ENCODE measurements at regions not wholly inside any gene's neighbourhood (a gene's known extent, or its start where the extent isn't known, plus 50 kb on each side); places are given as distances from the start of the nearest gene placed in this dataset.

DNA sequence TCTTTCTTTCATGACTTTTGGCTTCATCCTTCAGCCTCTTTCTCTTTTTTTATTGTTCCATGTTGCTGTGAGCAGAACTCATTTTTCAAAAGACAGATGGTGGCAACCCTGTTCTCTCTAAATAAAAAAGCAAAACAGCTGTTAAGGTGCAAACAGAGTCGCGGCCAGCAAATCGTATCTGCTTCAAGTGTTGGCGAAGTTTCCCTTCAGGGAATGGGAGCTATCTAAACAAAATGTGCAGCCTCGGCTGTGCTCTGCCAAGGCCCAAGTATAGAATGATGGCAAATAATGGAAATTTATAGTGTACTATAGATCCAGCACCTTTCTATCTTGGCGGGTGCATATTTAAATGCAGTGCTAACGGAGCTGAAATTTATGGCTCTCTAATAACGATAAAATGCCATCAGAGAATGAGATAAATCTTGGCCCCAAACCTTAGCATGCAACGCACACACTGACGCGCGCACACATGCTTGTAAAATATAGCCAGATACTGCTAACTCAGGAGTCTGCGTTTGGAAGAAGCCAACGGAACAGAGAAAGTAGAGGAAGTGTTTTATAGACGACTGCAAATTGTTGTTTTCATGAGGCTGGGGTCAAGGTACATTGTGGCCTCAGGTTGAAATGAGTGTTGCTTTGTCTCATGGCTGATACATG lies 315.5 kb upstream of the RBFOX1 start:
- Mint-ChIP-seq H3K27me3 (ENCODE audit: low read depth) (no peaks in the 10 kb centered on the region), H3K27ac (no peak overlapping the region), H3K4me1 (ENCODE audit: low read depth) (no peaks in the 10 kb centered on the region), H3K9me3 (peaks cover 6 to 12% of the 10 kb centered on the region in 2 donors), H3K36me3 (ENCODE audit: insufficient read depth in 2 of 2) (no peaks in the 10 kb centered on the region), H3K4me3 (no peak overlapping the region)
- DNase-seq (no peak), ATAC-seq (replicated peaks in 1 of 2) (no peak)

DNA sequence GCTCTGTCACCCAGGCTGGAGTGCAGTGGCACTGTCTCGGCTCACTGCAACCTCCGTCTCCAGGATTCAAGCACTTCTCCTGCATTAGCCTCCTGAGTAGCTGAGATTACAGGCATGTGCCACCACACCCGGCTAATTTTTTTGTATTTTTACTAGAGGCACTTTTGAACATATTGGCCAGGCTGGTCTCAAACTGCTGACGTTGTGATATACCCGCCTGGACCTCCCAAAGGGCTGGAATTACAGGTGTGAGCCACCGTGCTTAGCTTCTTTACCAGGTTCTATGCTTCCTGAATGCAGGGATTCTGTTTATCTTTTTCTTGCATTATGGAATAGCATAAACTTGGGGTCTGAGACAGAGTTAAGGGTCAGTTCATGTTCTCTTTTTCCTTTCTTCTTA lies 317.9 kb upstream of the RBFOX1 start:
- H3K9me3 Mint-ChIP-seq: peaks cover 12 to 21% of the 10 kb centered on the region in 2 donors
- no peaks in the 10 kb centered on the region for H3K4me1 Mint-ChIP-seq (ENCODE audit: low read depth)
- H3K27ac Mint-ChIP-seq: no peak overlapping the region
- H3K4me3 Mint-ChIP-seq: no peak overlapping the region
- H3K36me3 Mint-ChIP-seq (ENCODE audit: insufficient read depth in 2 of 2): peaks cover 0 to 5% of the 10 kb centered on the region in 2 donors
- no peak for ATAC-seq (replicated peaks in 1 of 2)
- no peak for DNase-seq
- H3K27me3 Mint-ChIP-seq (ENCODE audit: low read depth): no peaks in the 10 kb centered on the region

GRCh38 chr16:7013990-7014389 lies 318.7 kb upstream of the RBFOX1 start:
- peaks cover 2 to 5% of the 10 kb centered on the region in 2 donors for H3K36me3 Mint-ChIP-seq (ENCODE audit: insufficient read depth in 2 of 2)

DNA sequence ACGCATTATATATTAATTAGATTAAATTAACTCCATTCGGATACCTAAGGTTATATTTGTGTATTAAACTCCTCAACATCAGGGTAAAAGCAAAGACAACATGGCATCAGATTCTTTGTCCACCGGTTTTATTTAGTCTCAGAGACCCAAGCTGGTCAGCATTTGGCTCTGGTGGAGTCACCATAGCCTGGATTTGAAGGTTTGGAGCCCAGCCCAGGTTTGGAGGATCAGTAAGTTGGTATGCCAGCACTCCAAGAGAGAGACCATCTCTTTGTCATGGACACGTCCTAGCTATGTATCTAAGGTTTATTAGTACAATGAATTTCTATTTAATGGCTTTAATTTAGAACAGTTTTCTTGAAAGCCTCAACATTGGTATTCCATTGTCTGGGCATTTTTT lies 328.4 kb upstream of the RBFOX1 start:
- Mint-ChIP-seq H3K27me3 (ENCODE audit: low read depth) (no peaks in the 10 kb centered on the region), H3K36me3 (ENCODE audit: insufficient read depth in 2 of 2) (peaks cover 2 to 6% of the 10 kb centered on the region in 2 donors), H3K4me3 (no peak overlapping the region), H3K27ac (no peak overlapping the region), H3K9me3 (peaks cover 7% of the 10 kb centered on the region in 2 donors), H3K4me1 (ENCODE audit: low read depth) (no peaks in the 10 kb centered on the region)
- ATAC-seq (replicated peaks in 1 of 2): no peak
- DNase-seq: no peak

More at GRCh38 chr16:7013990-7014389, 318.7 kb upstream of the RBFOX1 start:
- DNase-seq (no peak), ATAC-seq (replicated peaks in 1 of 2) (no peak)
- peaks cover 15 to 17% of the 10 kb centered on the region in 2 donors for H3K9me3 Mint-ChIP-seq
- no peak overlapping the region for H3K27ac Mint-ChIP-seq
- no peaks in the 10 kb centered on the region for H3K27me3 Mint-ChIP-seq (ENCODE audit: low read depth)
- no peak overlapping the region for H3K4me3 Mint-ChIP-seq
- H3K4me1 Mint-ChIP-seq (ENCODE audit: low read depth): no peaks in the 10 kb centered on the region

DNA sequence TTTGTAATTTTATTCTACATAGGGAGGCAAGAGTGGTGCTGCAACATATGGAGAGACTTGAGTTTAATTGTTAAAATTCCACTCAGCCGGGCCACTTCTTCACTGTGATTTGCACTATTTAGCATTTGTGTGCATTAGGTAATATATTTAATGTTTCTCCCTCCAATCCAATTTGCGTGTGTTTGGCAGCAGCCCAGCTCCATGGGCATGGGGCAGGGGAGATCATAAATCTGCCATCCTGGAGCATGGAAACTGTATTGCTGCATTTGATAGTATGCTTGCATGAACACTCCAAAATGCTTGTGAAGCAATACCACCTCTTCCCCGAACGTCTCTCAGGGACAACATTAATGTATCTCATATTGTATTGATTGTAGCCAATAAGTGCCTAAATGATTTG lies 339.1 kb upstream of the RBFOX1 start:
- Mint-ChIP-seq H3K36me3 (ENCODE audit: insufficient read depth in 2 of 2) (peaks cover 0 to 2% of the 10 kb centered on the region in 2 donors), H3K9me3 (peaks cover 10 to 12% of the 10 kb centered on the region in 2 donors), H3K27ac (no peak overlapping the region), H3K4me1 (ENCODE audit: low read depth) (no peaks in the 10 kb centered on the region), H3K4me3 (no peak overlapping the region), H3K27me3 (ENCODE audit: low read depth) (no peaks in the 10 kb centered on the region)
- DNase-seq (no peak), ATAC-seq (replicated peaks in 1 of 2) (no peak)

GRCh38 chr16:6988846-6989245 lies 343.8 kb upstream of the RBFOX1 start:
- DNase-seq (no peak), ATAC-seq (replicated peaks in 1 of 2) (no peak)
- Mint-ChIP-seq H3K4me1 (ENCODE audit: low read depth) (no peaks in the 10 kb centered on the region), H3K27ac (no peak overlapping the region), H3K4me3 (no peak overlapping the region), H3K36me3 (ENCODE audit: insufficient read depth in 2 of 2) (no peaks in the 10 kb centered on the region), H3K27me3 (ENCODE audit: low read depth) (no peaks in the 10 kb centered on the region), H3K9me3 (peaks cover 3 to 5% of the 10 kb centered on the region in 2 donors)

DNA sequence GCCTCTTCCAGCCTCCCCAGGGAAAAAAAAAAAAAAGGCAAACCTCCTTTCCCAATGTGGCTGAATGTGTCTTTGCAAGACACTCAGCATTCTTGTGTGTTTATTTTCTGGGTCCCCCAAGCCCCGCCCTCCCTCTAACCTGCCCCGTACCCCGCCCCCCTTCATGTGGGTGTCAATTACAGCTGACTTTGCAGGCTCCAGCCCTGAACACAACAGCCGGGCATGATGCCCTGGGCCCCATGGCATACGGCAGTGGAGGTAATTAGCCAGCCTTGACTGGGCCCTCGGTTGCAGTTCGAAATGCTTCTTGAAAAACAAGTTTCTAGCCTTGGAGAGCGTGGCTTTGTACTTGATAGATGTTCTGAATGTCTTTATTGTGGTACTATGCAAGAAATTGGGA lies 354.7 kb upstream of the RBFOX1 start:
- Mint-ChIP-seq H3K36me3 (ENCODE audit: insufficient read depth in 2 of 2) (no peaks in the 10 kb centered on the region), H3K27ac (no peak overlapping the region), H3K27me3 (ENCODE audit: low read depth) (no peaks in the 10 kb centered on the region), H3K4me3 (no peak overlapping the region), H3K4me1 (ENCODE audit: low read depth) (no peaks in the 10 kb centered on the region), H3K9me3 (peaks cover 0 to 4% of the 10 kb centered on the region in 2 donors)
- DNase-seq: no peak
- ATAC-seq (replicated peaks in 1 of 2): no peak

DNA sequence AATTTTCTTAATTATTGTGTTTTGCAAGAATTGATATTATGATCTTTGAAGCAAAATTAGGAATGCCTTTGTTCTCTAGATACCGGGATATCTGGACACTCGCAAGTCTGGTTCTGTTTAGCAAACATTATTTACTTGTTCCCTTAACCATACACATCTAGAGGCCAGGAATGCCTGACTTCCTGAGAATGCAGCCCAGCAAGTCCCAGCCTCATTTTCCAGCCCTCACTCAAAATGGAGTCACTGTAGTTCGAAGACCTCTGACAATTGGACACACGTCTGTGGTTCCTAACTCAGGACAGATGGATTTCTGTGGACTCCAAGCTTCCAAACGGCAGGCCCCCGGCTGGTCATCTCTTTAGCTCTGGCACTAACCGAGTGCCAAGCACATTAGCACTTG lies 355.4 kb upstream of the RBFOX1 start:
- DNase-seq (no peak), ATAC-seq (replicated peaks in 1 of 2) (no peak)
- Mint-ChIP-seq H3K27ac (no peak overlapping the region), H3K4me3 (no peak overlapping the region), H3K27me3 (ENCODE audit: low read depth) (no peaks in the 10 kb centered on the region), H3K36me3 (ENCODE audit: insufficient read depth in 2 of 2) (peaks cover 0 to 3% of the 10 kb centered on the region in 2 donors), H3K9me3 (peaks cover 3 to 7% of the 10 kb centered on the region in 2 donors), H3K4me1 (ENCODE audit: low read depth) (no peaks in the 10 kb centered on the region)

DNA sequence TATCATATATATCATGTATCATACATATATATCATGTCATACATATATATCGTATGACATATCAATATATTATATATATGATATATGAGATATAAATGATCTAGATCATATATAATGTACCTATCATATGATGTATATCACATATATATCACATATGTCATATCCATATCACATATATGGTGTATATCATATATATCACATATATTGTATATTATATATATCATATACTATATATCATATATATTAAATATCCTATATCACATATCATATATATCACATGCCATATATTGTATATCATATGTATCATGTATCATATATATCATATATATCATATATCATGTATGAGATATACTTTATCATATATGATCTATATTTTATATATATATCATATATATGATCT lies 355.9 kb upstream of the RBFOX1 start:
- no peaks in the 10 kb centered on the region for H3K4me1 Mint-ChIP-seq (ENCODE audit: low read depth)
- H3K27me3 Mint-ChIP-seq (ENCODE audit: low read depth): no peaks in the 10 kb centered on the region
- DNase-seq (no peak), ATAC-seq (replicated peaks in 1 of 2) (no peak)
- H3K4me3 Mint-ChIP-seq: no peak overlapping the region
- peaks cover 6 to 8% of the 10 kb centered on the region in 2 donors for H3K9me3 Mint-ChIP-seq
- H3K36me3 Mint-ChIP-seq (ENCODE audit: insufficient read depth in 2 of 2): peaks cover 0 to 3% of the 10 kb centered on the region in 2 donors
- H3K27ac Mint-ChIP-seq: no peak overlapping the region

- DNase-seq: no peak
- Mint-ChIP-seq H3K27ac (no peak overlapping the region), H3K36me3 (ENCODE audit: insufficient read depth in 2 of 2) (peaks cover 0 to 3% of the 10 kb centered on the region in 2 donors), H3K9me3 (peaks cover 18 to 26% of the 10 kb centered on the region in 2 donors), H3K27me3 (ENCODE audit: low read depth) (no peaks in the 10 kb centered on the region), H3K4me3 (no peak overlapping the region), H3K4me1 (ENCODE audit: low read depth) (no peaks in the 10 kb centered on the region)
- ATAC-seq (replicated peaks in 1 of 2): no peak
Observed at GRCh38 chr16:6970171-6970857, 362.3 kb upstream of the RBFOX1 start.

- no peak for ATAC-seq (replicated peaks in 1 of 2)
Observed at GRCh38 chr16:6969594-6969993, 363.1 kb upstream of the RBFOX1 start.

GRCh38 chr16:6967796-6968320 lies 364.8 kb upstream of the RBFOX1 start:
- Mint-ChIP-seq H3K4me3 (no peak overlapping the region), H3K9me3 (peaks cover 18 to 26% of the 10 kb centered on the region in 2 donors), H3K27ac (no peak overlapping the region), H3K36me3 (ENCODE audit: insufficient read depth in 2 of 2) (peaks cover 0 to 3% of the 10 kb centered on the region in 2 donors), H3K4me1 (ENCODE audit: low read depth) (no peaks in the 10 kb centered on the region), H3K27me3 (ENCODE audit: low read depth) (no peaks in the 10 kb centered on the region)
- DNase-seq (no peak), ATAC-seq (replicated peaks in 1 of 2) (no peak)

More at GRCh38 chr16:6969594-6969993, 363.1 kb upstream of the RBFOX1 start:
- Mint-ChIP-seq H3K9me3 (peaks cover 18 to 26% of the 10 kb centered on the region in 2 donors), H3K4me1 (ENCODE audit: low read depth) (no peaks in the 10 kb centered on the region), H3K4me3 (no peak overlapping the region), H3K27me3 (ENCODE audit: low read depth) (no peaks in the 10 kb centered on the region), H3K27ac (no peak overlapping the region), H3K36me3 (ENCODE audit: insufficient read depth in 2 of 2) (peaks cover 0 to 3% of the 10 kb centered on the region in 2 donors)
- DNase-seq: no peak

GRCh38 chr16:6966925-6967324 lies 365.7 kb upstream of the RBFOX1 start:
- H3K4me1 Mint-ChIP-seq (ENCODE audit: low read depth): no peaks in the 10 kb centered on the region
- no peak overlapping the region for H3K27ac Mint-ChIP-seq
- ATAC-seq (replicated peaks in 1 of 2) (no peak), DNase-seq (no peak)
- H3K36me3 Mint-ChIP-seq (ENCODE audit: insufficient read depth in 2 of 2): no peaks in the 10 kb centered on the region
- H3K4me3 Mint-ChIP-seq: no peak overlapping the region
- no peaks in the 10 kb centered on the region for H3K27me3 Mint-ChIP-seq (ENCODE audit: low read depth)
- peaks cover 14 to 21% of the 10 kb centered on the region in 2 donors for H3K9me3 Mint-ChIP-seq
